ENCODE measurements at regions not wholly inside any gene's neighbourhood (a gene's known extent, or its start where the extent isn't known, plus 50 kb on each side); places are given as distances from the start of the nearest gene placed in this dataset.
A peak's percentile ranks its signal among the peaks of the same experiment; 100 is the strongest.

DNA sequence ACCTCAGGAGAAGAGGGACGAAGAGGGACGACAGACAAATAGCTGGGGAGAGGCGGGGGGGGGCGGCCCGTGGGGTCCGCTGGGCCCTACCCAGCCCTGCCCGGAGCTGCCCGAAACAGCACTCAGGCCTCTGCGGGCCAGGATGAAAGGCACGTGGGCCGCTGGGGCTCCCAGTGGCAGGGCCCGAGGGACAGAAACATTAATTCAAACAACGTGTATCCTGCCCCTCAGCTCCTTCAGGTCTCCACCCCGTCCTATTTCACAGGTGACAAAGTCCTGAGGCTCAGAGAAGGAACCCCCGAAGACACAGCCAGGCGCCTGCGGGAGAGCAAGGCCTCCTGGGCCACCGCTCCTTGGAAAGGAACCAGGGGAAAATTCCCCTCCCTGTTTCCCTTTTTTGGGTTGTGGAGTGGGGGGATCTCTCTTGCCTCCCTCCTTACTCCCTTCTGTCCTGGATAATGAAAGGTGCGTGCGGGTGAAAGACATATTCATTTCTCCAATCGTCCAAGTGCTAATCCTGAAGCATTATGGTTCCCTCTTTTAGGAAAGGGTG lies 93.3 kb downstream of the RNASET2 start:
- no peak for DNase-seq (ENCODE audit: low read depth)
- peak overlapping the region; percentile 57 for H3K4me3 ChIP-seq (ENCODE audit: low read depth, low read length)
- TF ChIP-seq, protein P1, sequence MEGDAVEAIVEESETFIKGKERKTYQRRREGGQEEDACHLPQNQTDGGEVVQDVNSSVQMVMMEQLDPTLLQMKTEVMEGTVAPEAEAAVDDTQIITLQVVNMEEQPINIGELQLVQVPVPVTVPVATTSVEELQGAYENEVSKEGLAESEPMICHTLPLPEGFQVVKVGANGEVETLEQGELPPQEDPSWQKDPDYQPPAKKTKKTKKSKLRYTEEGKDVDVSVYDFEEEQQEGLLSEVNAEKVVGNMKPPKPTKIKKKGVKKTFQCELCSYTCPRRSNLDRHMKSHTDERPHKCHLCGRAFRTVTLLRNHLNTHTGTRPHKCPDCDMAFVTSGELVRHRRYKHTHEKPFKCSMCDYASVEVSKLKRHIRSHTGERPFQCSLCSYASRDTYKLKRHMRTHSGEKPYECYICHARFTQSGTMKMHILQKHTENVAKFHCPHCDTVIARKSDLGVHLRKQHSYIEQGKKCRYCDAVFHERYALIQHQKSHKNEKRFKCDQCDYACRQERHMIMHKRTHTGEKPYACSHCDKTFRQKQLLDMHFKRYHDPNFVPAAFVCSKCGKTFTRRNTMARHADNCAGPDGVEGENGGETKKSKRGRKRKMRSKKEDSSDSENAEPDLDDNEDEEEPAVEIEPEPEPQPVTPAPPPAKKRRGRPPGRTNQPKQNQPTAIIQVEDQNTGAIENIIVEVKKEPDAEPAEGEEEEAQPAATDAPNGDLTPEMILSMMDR (IDR thresholded peaks at IDR 0.05; ENCODE audit: low read depth, low read length, missing control alignments): no peak

DNA sequence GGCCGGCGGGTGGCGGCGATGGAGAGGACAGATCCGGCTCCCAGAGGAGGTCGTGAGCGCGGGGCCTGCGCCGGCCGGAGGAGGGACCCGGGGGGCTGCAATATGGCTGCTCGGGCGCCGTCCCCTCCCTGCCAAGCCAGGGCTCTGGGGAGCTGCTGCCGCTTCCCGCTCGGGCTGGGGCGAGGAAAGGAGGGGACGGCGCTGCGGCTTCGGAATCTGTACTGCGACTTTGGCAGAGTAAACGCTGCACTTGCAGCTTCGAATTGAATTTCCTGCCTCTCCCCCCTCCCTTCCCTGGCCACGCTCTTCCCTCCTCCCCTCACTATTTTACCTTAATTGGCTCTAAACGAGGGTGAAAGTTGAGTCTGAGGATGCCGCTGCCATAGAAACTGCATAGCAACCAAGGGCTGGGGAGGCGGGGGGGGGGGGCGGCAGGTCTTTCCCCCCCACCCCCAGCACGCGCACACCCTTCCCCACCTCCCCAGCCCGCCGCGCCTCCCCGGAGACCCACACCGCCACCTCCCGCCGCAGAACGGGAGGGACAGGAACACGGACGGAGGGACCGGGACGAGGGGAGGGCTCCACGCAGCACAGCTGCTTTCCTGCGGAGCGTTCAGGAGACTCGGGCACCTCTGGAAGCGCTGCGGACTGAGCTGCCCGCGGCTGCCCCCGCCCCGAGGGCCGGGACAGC lies 93.9 kb downstream of the RNASET2 start:
- DNase-seq (ENCODE audit: low read depth): no peak
- H3K4me3 ChIP-seq (ENCODE audit: low read depth, low read length): peak overlapping the region; percentile 57
- TF ChIP-seq, protein P1 (IDR thresholded peaks at IDR 0.05; ENCODE audit: low read depth, low read length, missing control alignments): peak; percentile 14

DNA sequence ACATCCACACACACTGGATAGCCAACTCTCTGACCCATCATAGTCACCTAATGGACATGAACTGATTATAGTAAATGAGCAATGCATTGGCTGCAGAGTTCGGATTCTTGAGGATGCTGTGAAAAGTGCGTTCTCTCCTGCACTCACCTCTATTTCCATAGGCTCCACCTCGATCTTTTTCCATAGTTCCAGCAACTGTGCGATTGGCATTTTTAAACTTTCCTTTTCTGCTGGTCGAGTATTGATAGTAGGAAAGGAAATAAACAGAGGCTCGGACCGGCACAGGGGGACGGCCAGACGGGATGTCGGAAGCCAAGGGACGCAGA lies 94.4 kb downstream of the RNASET2 start:
- TF ChIP-seq, protein P1 (IDR thresholded peaks at IDR 0.05; ENCODE audit: low read depth, low read length, missing control alignments): no peak
- no peak for DNase-seq (ENCODE audit: low read depth)
- H3K4me3 ChIP-seq (ENCODE audit: low read depth, low read length): peak overlapping the region; percentile 57

DNA sequence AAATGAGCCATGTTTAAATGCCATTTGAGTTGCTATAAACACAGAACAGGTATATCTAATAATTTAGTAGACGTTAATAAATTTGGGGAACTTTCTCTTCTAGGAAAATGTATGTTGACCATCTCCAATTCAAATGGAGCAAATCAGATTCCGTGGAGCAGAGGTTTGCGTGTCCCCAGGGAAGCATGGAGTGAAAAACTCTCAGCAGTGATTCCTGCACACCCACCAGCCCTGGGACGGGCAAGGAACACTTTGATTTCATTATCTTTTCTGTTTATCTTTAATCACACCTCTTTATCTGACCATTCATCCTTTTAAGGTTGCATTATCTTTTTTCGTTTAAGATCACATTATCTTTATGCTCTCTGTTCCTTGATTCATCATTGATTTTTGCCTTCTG lies 95.0 kb downstream of the RNASET2 start:
- no peak for DNase-seq (ENCODE audit: low read depth)
- H3K4me3 ChIP-seq (ENCODE audit: low read depth, low read length): no peak overlapping the region
- TF ChIP-seq, protein P1 (IDR thresholded peaks at IDR 0.05; ENCODE audit: low read depth, low read length, missing control alignments): no peak

DNA sequence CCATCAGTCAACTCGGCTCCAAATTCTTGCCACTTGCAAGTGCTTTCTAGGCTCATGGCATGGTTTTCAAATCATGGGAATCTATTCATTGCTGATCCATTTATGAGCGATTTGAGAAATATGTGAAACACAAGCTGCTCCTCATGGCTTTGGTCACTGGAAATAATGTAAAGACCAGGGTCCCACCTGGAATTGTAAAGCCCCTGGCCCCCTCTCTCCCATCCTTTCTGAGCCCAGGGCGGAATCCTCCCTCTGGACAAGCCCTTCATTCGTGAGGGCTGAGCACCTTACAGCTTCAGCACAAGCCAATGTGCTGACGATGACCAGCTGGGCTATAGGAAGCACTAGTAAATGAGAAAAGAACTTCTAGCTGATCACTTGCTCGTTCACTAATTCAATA lies 96.0 kb downstream of the RNASET2 start:
- H3K4me3 ChIP-seq (ENCODE audit: low read depth, low read length): no peak overlapping the region
- TF ChIP-seq, protein P1 (IDR thresholded peaks at IDR 0.05; ENCODE audit: low read depth, low read length, missing control alignments): no peak
- no peak for DNase-seq (ENCODE audit: low read depth)

DNA sequence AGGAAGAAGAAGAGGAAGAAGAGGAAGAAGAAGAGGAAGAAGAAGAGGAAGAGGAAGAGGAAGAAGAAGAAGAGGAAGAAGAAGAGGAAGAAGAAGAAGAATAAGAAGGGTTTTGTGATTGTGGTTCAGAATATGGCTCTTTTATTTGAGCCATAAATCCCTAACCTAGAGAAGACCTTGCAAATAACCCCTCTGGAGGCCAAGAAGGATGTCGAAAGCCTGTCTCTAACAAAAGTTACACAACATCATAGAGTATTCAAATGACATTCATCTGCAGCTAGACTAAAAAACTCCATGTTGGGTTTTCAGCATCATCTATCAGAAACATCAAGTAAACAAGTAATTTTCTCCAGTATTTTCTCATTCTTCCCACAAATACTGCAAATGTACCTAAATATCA lies 100.9 kb downstream of the RNASET2 start:
- TF ChIP-seq, protein P1 (IDR thresholded peaks at IDR 0.05; ENCODE audit: low read depth, low read length, missing control alignments): no peak
- DNase-seq (ENCODE audit: low read depth): no peak
- no peak overlapping the region for H3K4me3 ChIP-seq (ENCODE audit: low read depth, low read length)
